ENCODE measurements at regions not wholly inside any gene's neighbourhood (a gene's known extent, or its start where the extent isn't known, plus 50 kb on each side); places are given as distances from the start of the nearest gene placed in this dataset.

DNA sequence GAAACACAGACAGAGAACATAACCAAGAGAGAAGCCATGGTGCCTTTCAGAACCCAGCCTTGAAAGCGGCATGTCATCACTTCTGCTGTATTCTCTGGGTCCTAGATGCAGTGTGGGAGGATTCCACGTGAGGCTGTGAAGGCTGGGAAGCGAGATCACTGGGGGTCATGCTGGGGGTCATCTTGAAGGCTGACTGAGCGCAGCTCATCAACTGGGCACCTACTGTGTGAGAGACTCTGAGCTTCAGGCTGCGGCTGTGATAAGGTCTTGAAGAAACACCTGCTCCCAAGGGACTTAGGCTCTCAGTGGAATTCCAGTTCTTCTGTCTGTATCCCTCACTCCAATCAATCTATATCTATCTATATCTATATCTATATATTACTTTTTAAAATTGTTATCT is 91.8 kb upstream of the KLF13 start:
- Mint-ChIP-seq H3K27ac (no peak overlapping the region), H3K27me3 (ENCODE audit: low read depth) (peaks cover 5% of the 10 kb centered on the region; the same call in 1 of the 2 replicates), H3K4me3 (no peak overlapping the region), H3K9me3 (peaks cover 3% of the 10 kb centered on the region; the same call in 1 of the 2 replicates), H3K4me1 (no peaks in the 10 kb centered on the region), H3K36me3 (no peaks in the 10 kb centered on the region)
- DNase-seq (ENCODE audit: low spot score) (no peak), ATAC-seq (no peak)
- ChIA-PET POLR2A (no interaction called here), CTCF (no interaction called here)
- TF ChIP-seq SMAD4 (CRISPR knock-in tag; IDR thresholded peaks at IDR 0.05) (no peak), TP53 (CRISPR knock-in tag; IDR thresholded peaks at IDR 0.05) (no peak), FOXJ3 (CRISPR knock-in tag; IDR thresholded peaks at IDR 0.05; ENCODE audit: borderline replicate concordance) (no peak), ZNF396 (CRISPR knock-in tag; IDR thresholded peaks at IDR 0.05; ENCODE audit: borderline replicate concordance) (no peak), CBFB (CRISPR knock-in tag; IDR thresholded peaks at IDR 0.05; ENCODE audit: low read depth) (no peak), NFYB (CRISPR knock-in tag; conservative IDR thresholded peaks at IDR 0.05; ENCODE audit: low read depth) (no peak), PRRX2 (CRISPR knock-in tag; IDR thresholded peaks at IDR 0.05) (no peak), FOXK1 (CRISPR knock-in tag; IDR thresholded peaks at IDR 0.05) (no peak), ZNF263 (CRISPR knock-in tag; IDR thresholded peaks at IDR 0.05; ENCODE audit: low read depth) (no peak)
- TF ChIP-seq, protein P1, sequence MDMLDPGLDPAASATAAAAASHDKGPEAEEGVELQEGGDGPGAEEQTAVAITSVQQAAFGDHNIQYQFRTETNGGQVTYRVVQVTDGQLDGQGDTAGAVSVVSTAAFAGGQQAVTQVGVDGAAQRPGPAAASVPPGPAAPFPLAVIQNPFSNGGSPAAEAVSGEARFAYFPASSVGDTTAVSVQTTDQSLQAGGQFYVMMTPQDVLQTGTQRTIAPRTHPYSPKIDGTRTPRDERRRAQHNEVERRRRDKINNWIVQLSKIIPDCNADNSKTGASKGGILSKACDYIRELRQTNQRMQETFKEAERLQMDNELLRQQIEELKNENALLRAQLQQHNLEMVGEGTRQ (CRISPR knock-in tag; IDR thresholded peaks at IDR 0.05): no peak

DNA sequence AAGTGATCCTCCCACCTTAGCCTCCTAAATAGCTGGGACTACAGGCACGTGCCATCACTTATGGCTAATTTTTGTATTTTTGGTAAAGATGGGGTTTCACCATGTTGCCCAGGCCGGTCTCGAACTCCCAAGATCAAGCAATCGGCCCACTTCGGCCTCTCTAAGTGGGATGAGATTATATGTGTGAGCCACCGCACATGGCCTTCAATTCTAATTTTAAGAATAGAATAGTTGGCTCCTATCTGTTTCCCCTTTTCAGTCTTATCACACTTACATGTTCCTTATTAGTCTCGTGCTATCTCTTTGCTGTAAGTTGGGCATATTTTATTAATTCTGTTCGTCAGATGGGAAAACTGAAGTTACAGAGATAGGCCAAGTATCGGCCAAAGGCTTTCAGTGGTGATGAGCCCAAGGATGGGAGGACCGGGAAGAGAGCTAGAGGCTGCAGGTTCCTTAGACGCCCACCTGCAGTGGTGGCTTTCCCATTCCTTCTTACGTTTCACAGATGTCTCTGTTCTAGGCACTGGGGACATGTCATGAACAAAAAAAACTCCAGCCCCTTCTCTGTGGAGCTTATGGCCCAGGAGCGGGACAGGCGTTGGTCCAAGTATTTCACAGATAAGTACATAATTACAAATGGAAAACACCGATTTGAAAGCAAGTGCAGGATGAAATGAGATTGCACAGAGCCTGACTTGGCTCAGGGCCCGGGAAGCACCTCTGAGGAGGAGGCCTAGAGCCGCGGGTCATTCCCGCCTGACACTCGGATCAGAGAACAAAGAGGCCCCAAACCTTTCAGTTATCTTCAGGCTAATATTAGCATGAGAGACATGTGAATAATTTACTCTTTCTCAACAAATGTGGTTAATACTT is 91.1 kb upstream of the KLF13 start:
- CTCF ChIA-PET: interaction anchor here (1.2 to 2.4 kb wide), 3 partner anchors 35 to 253 kb away, joined by 3 to 11 read pairs (median 6); no protein-coding TSS in a partner anchor
- H3K27ac Mint-ChIP-seq: no peak overlapping the region
- H3K9me3 Mint-ChIP-seq: peaks cover 3% of the 10 kb centered on the region; the same call in 1 of the 2 replicates

More for the DNA sequence above, 91.1 kb upstream of the KLF13 start:
- DNase-seq (ENCODE audit: low spot score) (no peak), ATAC-seq (no peak)
- TF ChIP-seq GTF2I (CRISPR knock-in tag; conservative IDR thresholded peaks at IDR 0.05): no peak
- no peak for TF ChIP-seq MXD4 (CRISPR knock-in tag; IDR thresholded peaks at IDR 0.05; ENCODE audit: borderline replicate concordance)
- TF ChIP-seq, protein P2, sequence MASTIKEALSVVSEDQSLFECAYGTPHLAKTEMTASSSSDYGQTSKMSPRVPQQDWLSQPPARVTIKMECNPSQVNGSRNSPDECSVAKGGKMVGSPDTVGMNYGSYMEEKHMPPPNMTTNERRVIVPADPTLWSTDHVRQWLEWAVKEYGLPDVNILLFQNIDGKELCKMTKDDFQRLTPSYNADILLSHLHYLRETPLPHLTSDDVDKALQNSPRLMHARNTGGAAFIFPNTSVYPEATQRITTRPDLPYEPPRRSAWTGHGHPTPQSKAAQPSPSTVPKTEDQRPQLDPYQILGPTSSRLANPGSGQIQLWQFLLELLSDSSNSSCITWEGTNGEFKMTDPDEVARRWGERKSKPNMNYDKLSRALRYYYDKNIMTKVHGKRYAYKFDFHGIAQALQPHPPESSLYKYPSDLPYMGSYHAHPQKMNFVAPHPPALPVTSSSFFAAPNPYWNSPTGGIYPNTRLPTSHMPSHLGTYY (CRISPR knock-in tag; IDR thresholded peaks at IDR 0.05): no peak
- TF ChIP-seq ZNF396 (CRISPR knock-in tag; IDR thresholded peaks at IDR 0.05; ENCODE audit: borderline replicate concordance): no peak
- TF ChIP-seq, protein P3, sequence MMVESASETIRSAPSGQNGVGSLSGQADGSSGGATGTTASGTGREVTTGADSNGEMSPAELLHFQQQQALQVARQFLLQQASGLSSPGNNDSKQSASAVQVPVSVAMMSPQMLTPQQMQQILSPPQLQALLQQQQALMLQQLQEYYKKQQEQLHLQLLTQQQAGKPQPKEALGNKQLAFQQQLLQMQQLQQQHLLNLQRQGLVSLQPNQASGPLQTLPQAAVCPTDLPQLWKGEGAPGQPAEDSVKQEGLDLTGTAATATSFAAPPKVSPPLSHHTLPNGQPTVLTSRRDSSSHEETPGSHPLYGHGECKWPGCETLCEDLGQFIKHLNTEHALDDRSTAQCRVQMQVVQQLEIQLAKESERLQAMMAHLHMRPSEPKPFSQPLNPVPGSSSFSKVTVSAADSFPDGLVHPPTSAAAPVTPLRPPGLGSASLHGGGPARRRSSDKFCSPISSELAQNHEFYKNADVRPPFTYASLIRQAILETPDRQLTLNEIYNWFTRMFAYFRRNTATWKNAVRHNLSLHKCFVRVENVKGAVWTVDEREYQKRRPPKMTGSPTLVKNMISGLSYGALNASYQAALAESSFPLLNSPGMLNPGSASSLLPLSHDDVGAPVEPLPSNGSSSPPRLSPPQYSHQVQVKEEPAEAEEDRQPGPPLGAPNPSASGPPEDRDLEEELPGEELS (CRISPR knock-in tag; IDR thresholded peaks at IDR 0.05): no peak
- no peak for TF ChIP-seq ELF4 (CRISPR knock-in tag; IDR thresholded peaks at IDR 0.05; ENCODE audit: low read depth)
- TF ChIP-seq EMX1 (CRISPR knock-in tag; IDR thresholded peaks at IDR 0.05): no peak
- TF ChIP-seq, protein P4, sequence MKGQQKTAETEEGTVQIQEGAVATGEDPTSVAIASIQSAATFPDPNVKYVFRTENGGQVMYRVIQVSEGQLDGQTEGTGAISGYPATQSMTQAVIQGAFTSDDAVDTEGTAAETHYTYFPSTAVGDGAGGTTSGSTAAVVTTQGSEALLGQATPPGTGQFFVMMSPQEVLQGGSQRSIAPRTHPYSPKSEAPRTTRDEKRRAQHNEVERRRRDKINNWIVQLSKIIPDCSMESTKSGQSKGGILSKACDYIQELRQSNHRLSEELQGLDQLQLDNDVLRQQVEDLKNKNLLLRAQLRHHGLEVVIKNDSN (CRISPR knock-in tag; IDR thresholded peaks at IDR 0.05): no peak
- TF ChIP-seq, protein P5, sequence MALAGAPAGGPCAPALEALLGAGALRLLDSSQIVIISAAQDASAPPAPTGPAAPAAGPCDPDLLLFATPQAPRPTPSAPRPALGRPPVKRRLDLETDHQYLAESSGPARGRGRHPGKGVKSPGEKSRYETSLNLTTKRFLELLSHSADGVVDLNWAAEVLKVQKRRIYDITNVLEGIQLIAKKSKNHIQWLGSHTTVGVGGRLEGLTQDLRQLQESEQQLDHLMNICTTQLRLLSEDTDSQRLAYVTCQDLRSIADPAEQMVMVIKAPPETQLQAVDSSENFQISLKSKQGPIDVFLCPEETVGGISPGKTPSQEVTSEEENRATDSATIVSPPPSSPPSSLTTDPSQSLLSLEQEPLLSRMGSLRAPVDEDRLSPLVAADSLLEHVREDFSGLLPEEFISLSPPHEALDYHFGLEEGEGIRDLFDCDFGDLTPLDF (CRISPR knock-in tag; IDR thresholded peaks at IDR 0.05): no peak
- no peak for TF ChIP-seq SMAD4 (CRISPR knock-in tag; IDR thresholded peaks at IDR 0.05)
- no peak for TF ChIP-seq TEAD4 (CRISPR knock-in tag; IDR thresholded peaks at IDR 0.05)
- no peak for TF ChIP-seq RELA (CRISPR knock-in tag; IDR thresholded peaks at IDR 0.05; ENCODE audit: borderline replicate concordance)
- Mint-ChIP-seq H3K4me3 (no peak overlapping the region), H3K4me1 (no peaks in the 10 kb centered on the region), H3K36me3 (no peaks in the 10 kb centered on the region), H3K27me3 (ENCODE audit: low read depth) (peaks cover 5% of the 10 kb centered on the region; the same call in 1 of the 2 replicates)
- POLR2A ChIA-PET: no interaction called here

All from WTC11 (cell line).